DMS 273 (cell line): ENCODE measurements at regions not wholly inside any gene's neighbourhood (a gene's known extent, or its start where the extent isn't known, plus 50 kb on each side); places are given as distances from the start of the nearest gene placed in this dataset.

ENCODE experiments used
- DNase-seq: peaks from one replicate; lab custom pipeline; 2025; ENCODE audit not compliant: unreplicated experiment; lab: John Stamatoyannopoulos, UW

DNA sequence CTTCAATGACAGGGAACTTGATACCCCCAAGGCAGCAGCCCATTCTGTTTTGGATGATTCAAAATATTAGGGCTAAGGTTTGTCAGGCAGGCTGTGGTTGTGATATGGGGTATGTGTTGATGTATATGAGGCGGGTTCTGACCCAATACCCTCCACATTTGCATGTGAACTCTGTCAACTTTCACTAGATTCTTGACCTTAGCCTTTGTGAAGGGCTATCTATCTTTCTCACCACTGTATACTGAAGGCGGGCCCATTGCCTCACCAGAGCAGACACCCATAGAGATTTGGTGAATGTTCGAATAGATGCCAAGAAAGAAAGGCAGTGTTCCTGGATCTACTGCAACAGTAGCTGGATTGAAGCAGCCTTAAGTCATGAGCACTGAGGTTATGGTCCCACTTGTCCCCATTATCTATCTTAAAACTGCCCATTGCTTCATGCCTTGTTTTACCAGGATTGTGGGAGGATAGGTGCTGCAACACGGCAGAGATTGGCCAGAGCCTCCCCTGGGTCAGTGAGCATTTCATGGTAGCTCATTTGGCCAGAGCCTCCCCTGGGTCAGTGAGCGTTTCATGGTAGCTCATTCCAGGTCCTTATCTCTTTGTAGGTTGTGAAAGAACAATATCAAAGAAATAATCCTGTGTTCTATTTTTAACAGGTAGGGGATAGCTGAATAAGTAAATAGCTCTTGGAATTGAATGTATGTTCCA, 399.6 kb downstream of the TMEM135 start:
- DNase-seq = no peak

DNA sequence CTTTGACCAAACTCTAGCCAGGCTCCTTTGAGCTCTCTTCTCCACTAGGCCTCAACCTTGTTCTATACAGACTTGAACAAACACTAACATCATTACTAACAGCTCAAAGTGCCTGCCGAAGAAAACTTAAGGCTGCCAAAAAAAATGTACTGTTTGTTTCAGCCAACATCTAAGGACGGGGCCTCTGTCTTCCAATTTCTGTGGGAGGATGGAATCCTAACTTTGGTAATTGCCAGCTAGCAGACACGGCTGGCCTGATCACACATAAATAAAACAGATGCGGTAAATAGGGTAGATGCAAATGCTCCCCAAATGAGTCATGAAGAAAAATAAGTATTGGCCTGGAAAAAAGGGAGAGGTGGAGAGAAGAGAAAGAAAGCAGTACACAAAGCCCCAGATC, 394.3 kb downstream of the TMEM135 start:
- no peak for DNase-seq

DNA sequence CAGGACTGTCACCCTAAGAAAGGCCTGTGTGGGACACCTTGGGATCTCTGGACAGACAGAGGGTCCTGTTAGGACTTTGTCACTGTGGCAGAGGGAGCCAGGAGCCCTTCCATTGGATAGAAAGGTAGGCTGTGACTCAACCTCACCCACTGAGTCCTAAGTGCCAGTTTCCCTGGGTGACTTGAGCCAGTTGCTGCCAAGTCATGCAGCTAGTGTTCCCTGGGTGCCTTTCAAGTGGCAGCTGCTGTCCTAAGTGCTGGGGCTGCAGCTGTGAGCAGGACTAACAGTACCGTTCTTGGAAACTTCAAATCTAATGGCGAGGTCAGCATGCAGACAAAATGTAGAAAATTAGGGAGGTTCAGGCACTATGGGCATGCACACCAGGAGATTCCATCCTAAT, 393.7 kb downstream of the TMEM135 start:
- DNase-seq = no peak

DNA sequence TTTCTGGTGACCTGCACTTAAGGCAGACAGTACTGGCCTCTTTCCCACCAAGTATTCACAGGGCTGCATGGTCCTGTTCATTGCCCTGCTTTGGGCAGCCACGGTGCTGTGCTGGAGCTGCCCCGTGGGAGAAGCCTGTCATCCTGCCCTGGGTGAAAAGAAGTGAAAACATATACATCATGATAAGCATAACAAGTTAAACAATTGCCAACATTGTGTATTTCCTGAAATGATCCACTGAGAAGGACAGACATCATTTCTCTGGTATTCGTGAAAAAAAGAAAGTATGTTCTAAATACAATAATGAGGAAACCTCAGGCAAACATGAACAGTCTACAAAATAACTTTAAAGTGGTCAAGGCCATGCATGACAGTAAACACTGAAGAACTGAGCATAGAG, 393.1 kb downstream of the TMEM135 start:
- no peak for DNase-seq

DNA sequence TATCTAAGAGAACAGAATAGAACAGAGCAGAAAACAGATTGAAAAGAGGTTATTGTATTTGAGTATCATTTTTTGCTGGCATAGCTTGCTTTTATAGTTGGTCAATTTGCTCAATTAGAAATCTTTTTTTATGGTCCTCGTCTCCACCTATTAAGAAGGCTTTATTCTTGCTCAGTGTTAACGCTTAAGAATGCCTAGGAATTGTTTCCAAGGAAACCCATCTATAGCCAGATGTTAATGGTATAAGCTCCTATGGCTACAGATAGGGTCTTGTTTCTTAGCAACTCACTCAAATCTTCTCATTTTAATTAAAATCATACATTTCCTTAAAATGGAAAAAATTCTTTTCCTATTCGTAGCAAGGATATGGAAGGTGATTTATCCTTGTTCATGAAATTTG, 392.3 kb downstream of the TMEM135 start:
- DNase-seq = no peak

DNA sequence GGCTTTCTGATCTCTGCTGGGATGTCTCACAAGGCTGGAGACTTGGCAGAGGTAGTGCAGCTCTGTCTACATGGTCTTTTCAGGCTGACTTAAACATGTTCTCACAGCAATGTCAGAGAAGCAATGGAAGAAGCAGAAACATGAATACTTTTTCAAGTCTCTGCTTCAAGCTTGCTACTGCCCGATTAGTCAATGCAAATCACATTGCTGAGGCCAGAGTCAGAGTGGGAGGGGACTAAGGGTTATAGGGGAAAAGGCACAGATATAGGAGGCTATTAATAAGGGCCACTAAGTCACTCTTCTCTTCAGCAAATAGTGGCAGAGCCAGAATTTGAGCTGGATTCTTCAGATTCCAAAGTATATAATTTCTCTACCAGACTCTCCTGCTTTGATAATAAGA, 390.5 kb downstream of the TMEM135 start:
- no peak for DNase-seq

DNA sequence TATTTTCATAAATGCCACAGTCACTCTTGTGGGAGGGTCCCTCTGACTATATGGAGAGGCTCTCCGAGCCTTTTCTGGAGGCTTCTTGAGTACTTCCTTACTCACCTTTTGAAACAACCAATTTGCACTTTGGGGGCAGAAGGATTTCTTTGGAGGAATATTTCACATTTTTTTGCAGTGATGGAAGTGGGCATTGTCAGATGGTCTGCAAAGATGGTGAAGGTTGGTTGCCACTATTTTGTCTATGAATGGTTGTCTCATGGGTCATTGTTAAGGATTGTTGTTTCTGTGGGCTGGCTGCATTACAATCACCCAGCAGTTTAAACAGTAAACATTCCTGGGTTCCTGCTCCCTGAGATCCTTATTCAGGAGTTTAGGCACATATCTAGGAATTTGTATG, 388.2 kb downstream of the TMEM135 start:
- no peak for DNase-seq

DNA sequence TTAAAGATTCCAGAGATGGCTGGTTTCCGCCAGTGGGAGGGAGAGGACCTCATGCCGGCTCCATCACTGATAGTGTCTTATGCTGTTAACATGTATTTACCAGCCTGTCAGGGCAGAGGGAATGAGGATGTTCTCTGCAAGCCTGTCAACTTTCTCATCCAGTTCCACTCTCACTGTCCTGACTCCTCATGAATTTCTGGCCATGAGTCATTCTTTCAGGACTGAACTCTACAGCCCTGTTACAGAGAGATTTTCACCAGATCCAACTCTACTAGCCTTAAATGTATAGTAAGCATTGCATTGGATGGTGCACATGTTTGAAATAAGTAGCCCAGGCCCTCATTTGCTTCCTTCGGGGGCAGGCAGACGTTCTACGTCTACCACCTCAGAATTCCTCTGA, 387.7 kb downstream of the TMEM135 start:
- no peak for DNase-seq

DNA sequence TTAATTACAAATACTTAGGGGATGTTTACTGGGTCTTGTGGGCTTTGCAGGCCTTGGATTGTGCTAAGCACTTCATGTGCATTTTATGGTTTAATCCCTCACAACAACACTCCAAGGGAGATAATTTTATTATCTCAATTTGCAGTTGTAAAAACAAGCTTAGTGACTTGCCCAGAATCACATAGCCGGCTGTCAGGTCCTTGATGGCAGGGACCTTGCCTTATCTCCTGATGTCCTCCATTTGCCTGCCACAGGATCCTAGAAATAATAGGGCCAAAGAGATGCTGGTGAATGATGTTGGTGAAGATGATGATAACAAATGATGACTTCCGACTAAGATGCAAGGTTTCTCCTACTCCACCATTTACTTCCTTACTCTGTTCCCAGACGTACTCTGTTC, 385.4 kb downstream of the TMEM135 start:
- no peak for DNase-seq

DNA sequence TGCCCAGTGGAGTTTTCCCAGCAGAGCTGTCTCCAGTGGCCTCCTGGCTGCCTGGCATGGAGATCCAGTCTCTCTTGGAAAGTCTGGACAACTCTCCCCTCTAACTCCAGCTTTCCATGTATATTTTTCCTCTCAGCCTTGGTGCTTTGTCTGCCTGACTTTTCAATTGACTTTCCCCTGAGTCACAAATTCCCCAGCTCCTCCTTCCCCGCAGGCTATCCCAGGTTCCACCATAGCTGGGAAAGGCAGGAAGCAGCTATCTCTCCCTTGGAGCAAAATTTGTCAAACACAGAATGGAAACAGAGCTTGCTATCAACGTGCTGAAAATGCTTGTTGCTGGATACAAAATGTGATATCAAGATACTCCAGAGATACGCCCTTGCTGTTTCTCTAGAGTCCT, 384.8 kb downstream of the TMEM135 start:
- no peak for DNase-seq

DNA sequence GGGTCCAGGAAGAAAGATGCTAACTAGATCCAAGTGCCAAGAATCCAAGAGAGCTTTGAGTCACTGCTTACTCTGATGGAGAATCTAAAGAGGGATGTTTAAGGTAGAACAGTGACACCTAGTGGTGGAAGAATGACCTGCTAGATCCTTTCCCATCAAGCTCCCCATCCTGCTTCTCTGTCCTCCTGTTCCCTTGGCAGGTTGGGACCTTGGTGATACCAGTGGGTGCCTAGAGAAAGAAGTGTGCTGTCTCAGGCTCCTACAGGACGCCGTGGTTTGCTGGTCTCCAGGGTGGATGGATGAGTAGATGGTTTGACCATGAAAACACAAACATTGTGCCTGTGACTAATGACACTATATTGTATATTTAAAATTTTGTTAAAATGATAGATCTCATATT, 383.7 kb downstream of the TMEM135 start:
- peak; percentile 78 for DNase-seq

DNA sequence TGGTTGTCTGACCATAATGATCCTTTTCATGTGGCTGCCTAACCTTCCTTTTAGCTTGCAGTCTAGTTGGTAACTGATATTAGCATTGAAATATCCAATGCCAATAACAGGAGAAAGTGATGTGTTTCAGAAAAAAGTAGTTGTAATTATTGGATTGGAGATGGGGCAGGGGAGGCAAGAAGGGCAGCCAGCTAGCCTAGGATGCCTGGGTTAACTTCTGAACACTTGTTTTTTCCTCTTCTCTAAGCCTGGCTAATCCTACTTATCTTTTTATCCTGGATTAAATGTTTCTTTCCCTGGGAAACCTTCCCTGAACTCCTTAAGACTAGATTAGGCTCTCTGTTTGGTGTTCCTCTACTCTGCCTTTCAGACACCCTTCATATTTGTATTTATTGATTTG, 380.2 kb downstream of the TMEM135 start:
- no peak for DNase-seq

DNA sequence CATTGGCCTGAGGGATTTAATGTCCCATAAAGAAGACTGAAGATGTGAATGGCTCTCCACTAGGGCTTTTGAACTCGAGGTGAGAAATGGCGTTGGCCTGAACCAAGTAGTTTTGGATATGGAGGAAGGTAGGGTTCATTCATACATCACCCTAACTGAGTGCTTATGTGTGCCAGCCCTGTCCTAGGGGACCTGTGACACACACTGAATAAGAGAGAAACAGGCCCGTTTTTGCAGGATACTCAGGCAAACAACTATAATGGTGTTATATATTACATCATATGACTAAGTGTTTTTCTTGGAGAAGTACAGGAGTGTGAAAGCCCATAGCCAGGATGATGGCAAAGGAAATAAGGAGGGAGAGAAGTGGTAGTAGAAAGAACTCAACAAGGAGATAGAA, 368.1 kb downstream of the TMEM135 start:
- no peak for DNase-seq

DNA sequence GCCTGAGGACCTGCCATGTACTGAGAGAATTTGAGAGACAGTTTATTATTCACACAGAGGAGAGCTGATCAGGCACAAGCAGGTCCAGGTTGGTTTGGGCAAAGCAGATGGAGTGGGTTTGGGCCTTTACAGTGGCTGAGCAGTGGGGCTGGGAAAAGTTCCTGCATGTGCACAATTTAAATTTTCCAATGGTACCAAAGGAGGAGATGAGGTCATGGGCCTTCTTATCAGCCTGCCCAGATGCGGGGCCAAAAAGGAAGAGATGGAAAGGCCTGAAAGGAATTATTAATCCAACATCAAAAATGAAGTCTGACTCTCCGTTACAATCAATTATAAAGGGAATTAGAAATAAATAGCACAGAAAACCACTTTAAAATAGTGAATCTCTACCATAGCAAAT, 367.6 kb downstream of the TMEM135 start:
- DNase-seq = no peak

DNA sequence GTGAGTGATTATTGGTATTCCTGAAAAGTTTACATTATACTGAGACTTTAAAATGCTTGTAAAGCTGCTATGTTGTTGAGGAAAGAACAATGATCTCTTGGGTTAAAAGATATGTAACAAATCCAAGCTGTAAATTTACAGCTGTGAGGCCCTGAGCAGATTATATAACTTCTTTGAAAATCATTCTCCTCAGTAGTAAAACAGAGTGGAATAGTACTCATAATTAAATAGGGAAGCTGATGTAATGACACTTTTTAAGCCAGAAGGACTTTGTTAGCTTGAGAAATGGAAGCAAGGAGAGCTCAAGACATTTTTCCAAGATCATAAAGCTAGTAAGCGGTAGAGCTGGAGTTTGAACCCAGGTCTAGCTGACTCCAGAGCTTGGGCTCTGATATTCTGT, 363.9 kb downstream of the TMEM135 start:
- DNase-seq = no peak

DNA sequence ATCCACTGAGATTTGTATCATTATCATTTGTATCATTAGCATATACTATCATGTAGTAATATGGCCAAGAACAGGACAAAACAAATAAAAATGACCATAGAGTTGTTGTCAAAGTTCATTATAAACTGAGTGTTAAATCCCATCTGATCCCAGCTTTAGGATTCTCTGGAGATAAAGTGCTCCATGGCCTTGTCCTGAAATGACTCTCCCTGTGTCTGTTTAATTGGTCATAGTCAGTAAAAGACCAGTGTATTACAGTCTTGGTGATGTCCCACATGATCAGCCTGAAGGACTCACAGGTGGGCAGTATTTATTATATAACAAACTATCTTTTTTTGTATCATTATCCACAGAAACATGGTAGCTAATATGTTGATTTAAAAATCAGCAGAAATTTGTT, 361.6 kb downstream of the TMEM135 start:
- DNase-seq = no peak

DNA sequence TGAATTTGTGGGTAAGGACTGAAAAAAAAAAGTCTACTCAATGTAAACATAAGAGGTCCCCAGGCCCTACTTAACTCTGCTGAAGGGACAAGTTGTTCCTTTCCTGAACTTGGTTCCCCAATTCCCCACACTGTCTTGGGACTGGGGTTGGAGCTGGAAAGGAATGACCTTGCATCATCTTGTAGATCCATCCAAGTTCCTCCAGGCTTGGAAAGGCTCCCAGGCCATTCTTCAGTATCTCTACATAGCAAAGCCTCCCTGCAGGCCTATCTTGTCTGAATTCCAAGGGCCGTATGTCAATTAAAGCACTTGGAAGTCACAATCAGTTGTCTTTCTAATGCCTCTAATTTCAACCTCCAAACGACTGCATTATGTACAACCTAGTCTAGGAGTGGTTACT, 361.2 kb downstream of the TMEM135 start:
- no peak for DNase-seq

DNA sequence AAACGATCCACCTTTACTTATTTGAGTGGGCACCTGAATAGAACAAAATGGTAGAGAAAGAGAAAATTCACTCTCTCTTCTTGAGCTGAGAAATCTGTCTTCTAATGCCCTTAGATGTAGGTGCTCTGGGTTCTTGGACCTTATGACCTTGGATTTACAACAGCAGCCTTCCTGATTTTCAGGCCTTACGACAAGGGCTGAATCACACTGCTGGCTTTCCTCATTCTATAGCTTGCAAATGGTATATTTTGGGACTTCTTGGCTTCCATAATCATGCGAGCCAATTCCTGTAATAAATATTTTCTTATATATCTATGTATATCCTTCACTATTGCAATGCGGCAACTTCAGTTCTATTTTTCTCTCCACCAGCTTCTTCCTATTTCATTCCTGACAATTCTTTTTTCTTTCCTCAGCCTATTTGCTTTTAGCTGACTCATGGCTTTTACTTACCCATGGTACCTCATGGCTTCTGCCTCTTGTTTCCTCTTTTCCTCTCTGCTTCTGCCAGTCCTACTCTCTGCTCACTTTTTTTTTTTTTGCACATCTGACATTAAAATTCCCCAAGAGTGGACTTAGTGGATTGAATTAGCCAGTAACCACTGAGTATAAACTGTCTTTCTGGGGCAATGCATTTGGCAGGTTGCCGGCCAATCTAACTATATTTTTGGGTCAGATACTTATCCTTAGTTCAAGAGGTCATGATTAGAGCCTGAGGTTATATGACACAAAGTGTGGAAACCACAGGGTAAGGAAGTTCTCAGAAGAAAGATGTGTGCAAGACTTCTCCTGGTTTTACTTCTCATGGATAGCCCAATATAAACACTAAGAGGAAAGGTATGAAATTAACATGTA, 359.5 kb downstream of the TMEM135 start:
- DNase-seq = no peak

DNA sequence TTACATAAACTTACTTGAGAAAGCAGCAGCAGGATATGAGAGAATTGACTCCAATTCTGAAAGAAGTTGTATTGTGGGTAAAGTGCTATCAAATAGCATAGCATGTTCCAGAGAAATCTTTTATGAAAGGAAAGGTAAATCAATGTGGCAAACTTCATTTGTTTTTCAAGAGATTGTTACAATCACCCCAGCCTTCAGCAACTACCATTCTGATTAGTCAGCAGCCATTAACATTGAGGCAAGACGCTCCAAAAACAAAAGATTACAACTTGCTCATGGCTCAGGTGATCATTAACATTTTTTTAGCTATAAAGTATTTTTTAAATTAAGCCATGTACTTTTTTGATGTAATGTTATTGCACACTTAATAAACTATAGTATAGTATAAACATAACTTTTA, 357.2 kb downstream of the TMEM135 start:
- DNase-seq = no peak

DNA sequence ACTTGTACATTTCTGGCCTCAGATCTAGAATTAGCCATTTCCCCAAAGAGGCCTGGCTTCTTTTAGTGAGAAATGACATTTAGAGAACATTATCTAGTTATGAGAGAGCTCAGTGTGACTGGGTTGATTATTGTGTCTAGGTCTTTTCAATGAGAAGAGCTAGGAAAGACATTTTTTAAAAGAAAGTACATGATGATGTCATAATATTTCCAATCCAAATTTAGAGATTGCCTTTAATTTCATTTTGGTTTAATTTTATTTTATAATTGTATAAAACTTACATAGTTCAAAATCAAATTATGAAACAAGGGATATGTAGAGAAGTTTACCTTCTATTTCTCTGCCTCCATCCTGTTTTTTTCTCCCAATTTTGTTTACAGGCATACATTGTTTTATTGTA, 354.9 kb downstream of the TMEM135 start:
- DNase-seq = no peak

DNA sequence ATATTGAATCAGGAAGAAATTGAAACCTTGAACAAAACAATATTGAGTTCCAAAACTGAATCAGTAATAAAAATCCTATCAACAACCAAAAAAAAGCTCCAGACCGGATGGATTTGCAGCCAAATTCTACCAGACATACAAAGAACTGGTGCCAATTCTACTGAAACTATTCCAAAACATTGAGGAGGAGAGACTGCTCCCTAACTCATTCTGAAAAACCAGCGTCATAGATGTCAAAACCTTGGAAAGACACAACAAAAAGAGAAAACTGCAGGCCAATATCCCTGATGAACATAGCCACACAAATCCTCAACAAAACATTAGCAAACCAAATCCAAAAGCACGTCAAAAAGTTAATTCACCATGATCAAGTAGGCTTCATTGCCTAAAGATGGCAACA, 353.8 kb downstream of the TMEM135 start:
- no peak for DNase-seq

DNA sequence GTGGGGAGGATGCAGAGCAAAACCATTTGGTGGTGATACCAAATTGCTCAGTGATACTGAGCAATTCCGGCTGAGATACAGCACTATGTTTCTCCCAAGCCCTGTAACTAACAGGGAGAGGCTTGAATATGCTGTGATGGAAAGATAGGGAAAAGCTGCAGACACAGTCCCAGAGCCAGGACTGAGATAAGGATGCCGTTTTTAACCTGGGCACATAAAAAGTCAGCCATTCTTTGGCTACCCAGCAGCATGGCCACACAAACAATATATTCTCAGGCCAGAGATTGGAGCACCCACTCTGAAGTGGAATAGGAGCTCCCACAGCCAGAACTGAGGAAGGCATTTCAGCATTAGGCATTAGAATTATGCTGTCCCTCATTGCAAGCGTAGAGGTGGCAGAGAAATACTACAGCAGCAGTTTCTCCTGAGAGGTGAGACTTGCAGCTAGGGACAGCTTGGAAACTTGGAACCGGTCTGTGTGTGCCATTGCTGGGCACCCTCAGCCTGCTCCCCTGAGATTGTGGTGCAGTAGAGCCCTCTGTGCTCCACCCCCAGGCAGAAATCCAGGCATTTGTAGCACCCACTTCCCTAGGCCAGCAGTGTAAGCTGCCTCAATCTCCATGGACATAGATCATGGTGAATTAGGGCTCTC, 346.5 kb downstream of the TMEM135 start:
- DNase-seq = no peak
